Middle frontal gyrus (tissue), 1 donor: ENCODE measurements at regions not wholly inside any gene's neighbourhood (a gene's known extent, or its start where the extent isn't known, plus 50 kb on each side); places are given as distances from the start of the nearest gene placed in this dataset.
"Not testable (repeated sequence)": the region's sequence is repeated elsewhere in the genome, so short reads cannot be mapped to it uniquely, and the experiment has no call there.

Experiments
- DNase-seq: peaks from one replicate; pipeline ENCODE4 v3.0.0-alpha.2; 2015; ENCODE audit warnings: low spot score; ENCODE audit errors: extremely low spot score

DNA sequence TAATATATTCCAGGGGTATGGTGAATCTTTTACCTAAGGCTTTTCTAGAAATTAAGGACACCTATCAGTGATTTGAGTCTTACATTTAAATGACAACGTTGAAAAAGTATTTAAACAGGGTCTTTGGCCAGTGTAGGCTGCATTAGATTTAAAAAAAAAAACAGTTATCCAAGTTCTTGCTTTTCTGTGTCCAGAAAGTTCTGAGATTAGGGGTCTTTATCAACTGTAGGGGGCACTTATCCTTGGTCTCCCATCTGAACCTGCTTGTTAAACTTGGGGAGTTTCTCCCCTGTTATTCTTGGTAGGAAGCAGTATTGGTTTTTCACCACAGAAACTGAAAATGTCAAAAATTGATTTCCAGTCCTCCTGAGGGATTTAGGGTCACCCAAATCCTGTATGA, 155.9 kb upstream of the ZNF217 start:
- DNase-seq, result no peak

DNA sequence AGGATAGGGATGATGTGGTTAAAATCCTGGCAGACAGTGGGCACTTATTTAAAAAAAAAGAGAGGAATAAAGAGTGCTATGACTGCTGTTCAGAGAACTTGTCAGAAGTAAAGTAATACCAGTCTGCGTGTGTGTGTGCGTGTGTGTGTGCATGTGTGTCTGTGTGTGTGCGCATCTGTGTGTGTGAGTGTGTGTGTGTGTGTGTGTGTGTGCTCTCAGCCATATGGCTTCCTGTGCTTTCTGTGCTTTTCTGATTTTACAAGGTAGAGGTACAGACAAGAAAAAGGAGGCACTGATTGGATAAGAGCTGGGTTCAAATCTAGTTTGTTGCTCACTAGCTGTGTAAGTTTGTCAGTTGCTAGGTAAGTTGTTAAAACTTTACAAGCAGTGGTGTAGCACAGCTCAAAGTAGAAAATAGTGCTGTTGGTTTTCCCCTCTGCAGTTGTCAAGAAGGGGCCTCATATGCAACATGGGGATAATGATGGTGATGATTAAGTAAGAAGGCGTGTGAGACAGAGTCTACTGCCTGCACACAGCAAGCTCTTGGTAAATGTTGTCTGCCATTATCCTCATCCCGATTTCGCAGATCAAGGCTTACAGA, 155.3 kb upstream of the ZNF217 start:
- DNase-seq, result no peak

DNA sequence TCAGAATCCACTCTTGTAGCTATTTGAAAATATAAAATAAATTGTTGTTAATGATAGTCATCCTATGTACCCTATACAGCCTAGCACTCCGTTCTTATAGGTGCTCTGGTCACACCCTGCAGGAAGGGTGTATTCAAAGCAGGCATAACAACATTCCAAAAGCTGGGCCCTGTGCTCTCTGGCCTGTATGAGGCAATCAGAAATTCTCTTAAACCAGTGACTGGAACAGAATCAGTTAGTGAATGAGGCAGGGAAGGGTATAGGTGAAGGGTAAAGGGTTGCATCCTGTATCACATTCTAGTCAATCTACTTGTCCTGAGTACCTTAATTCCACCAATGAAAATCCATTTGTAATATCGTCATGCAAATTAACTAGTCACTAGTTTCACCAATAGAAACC, 154.5 kb upstream of the ZNF217 start:
- DNase-seq, result no peak

- DNase-seq, result no peak
These were observed 150.1 kb upstream of the ZNF217 start for GRCh38 chr20:53743607-53744260.

DNA sequence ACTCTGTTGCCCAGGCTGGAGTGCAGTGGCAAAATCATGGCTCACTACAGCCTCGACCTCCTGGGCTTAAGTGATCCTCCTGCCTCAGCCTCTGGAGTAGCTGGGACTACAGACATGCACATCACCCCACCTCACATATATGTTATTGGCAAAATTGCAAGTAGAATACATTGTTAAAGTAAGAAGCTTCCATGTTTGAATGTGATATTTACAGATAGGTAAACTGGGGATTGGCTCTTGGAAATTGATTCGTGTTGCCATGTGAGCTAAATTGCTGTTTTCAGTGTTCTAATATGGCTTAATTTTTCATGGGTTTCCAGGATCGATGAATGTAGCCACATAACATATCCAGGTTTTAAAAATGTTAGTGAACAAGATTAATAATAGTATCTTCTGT, 149.0 kb upstream of the ZNF217 start:
- no peak for DNase-seq

- DNase-seq, result no peak
These were observed 148.0 kb upstream of the ZNF217 start for GRCh38 chr20:53741726-53742028.

- no peak for DNase-seq
These were observed 146.5 kb upstream of the ZNF217 start for GRCh38 chr20:53739799-53740785.

DNA sequence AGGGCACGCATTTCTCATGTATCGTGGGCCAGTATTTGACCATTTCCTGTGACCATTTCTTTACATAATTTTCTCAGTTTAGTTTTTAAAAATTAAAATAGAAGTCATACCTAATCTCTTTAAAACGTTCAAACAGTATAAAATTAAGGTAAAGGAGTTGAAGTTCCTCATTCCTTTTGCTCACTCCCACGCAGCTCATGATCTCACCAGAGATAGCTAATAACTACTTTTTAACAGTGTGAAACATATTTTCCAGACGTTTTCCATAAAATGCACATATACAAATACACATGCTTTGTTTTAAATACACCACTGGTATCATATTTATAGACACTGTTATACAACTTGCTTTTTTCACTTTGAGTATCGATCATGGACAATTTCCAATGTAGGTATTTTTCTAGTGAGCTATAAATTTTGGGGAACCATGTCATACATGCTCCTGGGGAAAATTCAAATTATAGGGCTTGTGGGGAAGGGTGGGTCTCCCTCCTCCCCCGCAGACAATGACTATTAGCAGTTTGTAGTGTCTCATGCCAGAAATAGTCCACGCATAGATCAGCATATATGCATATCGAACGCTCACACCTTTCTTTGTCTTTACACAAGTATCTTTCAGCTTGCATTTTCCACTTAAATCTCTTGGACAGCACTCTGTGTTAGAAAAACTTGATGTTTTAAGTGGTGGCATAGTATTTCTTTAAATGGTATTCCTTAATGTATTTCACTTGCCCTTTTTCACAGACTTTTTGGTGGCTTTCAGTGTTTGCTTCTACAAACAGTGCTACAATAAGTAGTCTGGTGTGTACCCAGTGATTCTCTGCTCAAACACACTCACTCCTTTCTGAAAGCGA, 145.5 kb upstream of the ZNF217 start:
- DNase-seq, result no peak

GRCh38 chr20:53738039-53738944, 144.7 kb upstream of the ZNF217 start:
- no peak for DNase-seq

DNA sequence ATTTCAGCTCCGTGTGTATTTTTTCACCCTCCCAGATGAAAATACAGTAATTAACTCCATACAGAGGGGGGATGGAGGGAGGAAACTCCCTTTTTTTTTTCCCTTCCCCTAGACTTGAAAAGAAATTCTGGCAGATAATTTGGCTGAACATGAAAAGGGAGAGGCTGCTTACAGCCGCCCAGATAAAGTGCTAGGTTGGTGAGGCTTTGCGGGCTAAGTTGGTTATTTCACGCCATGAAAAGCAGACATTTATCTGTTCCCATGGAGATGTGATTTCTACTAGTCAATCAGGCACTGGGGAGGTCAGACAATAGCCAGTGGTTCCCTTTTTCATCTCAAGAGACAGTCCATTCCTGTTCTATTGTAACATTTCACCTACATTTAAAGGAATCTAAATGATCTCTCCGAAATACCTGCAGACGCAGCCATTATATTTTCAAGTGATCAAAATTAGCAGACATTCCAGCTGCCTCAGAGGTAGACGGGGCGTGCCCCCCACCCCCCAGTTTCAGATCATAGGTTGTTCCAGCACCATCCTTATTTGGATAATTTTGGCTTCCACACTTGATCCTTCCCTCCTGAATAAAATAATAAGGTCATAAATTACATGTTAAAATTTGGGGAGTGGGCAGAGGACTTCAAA, 143.9 kb upstream of the ZNF217 start:
- no peak for DNase-seq

GRCh38 chr20:53736757-53737395, 143.2 kb upstream of the ZNF217 start:
- DNase-seq, result no peak

DNA sequence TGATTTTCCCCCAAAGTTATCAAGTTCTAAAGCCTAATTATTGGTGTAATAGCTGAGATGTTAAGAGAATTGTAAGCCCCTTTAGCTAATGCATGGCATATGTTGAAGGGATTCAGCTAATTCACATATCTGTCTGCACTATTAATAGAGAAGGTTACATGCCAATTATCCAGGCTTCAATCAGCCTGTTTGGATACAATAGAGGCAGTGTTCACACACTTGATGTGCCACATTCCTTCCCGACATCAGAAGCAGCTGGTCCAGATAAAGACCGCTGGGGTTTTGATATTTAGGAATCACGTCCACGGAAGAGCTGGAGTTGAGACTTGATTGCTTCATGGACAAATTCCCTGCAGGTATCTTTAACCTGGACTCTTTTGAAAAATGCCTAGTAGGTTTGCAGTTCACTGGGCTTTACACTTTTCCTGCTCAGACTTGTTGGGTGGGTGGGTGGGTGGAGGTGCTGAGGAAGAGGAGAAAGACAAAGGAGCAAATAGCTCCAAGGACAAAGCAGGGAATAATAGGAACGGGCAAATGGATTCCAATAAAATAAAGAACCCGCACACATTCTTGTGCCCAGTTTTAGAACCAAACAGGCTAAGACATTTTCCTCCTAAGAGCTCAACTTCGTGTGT, 142.6 kb upstream of the ZNF217 start:
- no peak for DNase-seq

DNA sequence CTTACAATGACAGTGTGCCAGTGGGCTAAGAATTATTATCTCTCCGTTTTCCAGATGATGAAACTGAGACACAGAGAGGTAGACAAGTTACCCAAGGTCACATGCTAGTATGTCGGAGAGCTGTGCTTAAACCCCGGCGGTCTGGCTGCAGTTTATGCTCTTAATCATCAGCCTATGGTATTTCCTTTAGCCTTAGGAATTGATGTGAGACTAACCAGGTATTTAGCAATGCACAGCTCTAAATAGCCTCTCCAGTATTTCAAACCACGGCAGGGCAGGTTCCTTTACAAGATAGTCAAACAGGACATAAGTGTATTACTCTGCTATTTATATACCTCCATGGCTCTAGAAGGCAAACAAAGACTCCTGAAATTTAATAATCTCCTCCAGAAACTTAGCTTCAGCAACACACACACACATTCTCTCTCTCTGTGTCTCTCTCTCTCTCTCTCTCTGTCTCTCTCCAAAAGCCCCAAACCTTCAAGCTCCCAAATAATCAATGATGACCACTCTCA, 142.0 kb upstream of the ZNF217 start:
- DNase-seq, result no peak

DNA sequence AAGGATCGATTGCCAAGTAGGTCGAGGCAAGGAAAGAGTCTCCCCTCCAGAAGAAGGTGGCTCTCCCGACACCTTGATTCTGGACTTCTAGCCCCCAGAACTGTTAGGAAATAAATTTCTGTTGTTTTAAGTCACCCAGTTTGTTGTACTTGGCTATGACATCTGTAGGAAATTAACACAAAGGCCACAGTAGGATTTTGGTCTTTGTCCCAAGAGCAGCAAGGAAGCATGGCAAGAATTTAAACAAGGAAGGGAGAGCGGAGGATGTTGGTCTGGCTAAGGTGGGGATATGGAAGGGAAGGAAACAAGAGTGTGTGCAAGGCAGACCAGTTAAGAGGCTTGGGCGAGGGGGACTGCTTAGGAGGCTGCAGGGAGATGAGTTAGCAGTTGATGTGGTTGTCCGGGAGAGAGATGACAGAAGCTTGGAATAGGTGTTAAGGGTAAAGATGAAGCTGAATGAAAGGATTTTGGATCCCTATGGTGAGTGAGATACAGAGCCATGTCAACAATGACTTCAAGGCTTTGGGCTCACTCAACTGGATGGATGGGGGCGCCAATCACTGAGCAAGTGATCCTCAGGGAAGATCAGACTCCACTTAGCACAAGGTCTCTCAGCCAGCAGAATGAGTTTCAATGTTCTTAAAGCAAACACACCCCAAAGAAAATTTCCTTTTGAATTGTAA, 140.5 kb upstream of the ZNF217 start:
- DNase-seq, result no peak

DNA sequence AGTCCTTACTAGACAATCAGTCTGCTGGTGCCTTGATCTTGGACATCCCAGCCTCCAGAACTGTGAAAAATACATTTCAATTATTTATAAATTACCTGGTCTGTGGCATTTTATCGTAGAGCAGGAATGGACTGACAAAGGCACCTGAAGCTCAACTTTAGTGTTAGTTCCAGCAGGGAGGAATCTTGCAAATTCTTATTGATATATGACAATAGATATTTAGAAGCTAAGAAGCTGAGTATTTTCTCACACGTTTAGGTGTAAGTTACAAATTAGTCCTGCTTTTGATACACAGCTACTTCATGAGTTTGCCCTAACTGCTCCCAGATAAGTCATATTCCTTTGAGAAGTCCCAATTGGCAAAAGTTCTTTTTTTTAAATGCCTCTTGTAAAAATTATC, 138.0 kb upstream of the ZNF217 start:
- no peak for DNase-seq

DNA sequence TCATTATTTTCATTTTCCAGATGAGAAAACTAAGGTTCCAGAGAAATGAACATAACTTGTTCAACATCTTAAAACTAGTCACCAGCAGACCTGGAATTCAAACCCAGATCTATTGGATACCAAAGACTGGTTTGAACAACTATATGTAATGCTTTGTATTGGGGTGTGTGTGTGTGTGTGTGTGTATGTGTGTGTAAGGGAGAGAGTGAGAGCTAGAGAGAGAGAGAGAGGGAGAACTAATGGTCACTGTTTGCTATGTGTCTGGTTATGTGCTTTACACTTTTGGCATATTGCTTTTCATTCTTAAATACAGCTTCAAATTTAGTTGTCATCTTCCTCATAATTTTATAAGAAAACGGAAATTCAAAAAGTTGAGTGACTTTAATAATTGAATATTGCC, 134.7 kb upstream of the ZNF217 start:
- DNase-seq, result no peak

- DNase-seq, result not testable (repeated sequence)
These were observed 133.6 kb upstream of the ZNF217 start for GRCh38 chr20:53727239-53727638.

- DNase-seq, result no peak
These were observed 131.9 kb upstream of the ZNF217 start for GRCh38 chr20:53725575-53725970.
